NCI-H345 (cell line): ENCODE measurements at regions not wholly inside any gene's neighbourhood (a gene's known extent, or its start where the extent isn't known, plus 50 kb on each side); places are given as distances from the start of the nearest gene placed in this dataset.
"Not testable (repeated sequence)": the region's sequence is repeated elsewhere in the genome, so short reads cannot be mapped to it uniquely, and the experiment has no call there.

Experiments
- DNase-seq: peaks from one replicate; lab custom pipeline; 2025; lab: John Stamatoyannopoulos, UW

- DNase-seq: not testable (repeated sequence)
Observed at GRCh38 chr7:96923345-96923744, 82.0 kb upstream of the DLX6 start.

DNA sequence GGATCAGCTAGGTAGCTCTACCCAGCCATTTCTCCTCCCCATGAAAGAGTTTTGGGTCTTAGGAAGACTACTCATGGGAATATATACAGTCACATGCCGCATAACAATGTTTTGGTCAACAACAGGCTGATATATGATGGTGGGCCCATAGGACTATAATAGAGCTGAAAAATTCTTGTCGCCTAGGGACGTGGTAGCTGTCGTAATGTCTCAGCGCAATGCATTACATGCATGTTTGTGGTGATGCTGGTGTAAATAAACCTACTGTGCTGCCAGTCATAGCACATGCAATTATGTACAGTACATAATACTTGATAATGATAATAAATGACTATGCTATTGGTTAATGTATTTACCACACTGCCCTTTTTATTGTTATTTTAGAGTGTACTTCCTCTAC, 78.2 kb upstream of the DLX6 start:
- no peak for DNase-seq

DNA sequence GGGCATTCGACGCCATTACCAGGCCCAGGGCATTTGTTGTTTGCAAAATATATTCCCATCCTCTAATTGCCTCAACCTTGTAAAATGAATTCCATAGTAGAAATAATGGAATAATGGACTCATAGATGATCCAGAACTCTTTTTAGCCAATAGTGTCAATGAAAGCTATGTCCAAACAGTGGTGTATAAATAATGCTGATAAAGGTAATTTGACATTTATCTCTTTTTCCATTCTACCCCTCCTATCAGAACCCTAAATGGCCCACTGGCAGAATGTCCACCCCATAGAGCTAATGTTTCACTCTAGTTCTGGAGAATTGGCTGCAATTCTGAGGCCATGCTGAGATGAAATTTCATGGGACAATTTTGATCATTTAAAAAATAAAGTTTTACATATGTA, 76.4 kb upstream of the DLX6 start:
- DNase-seq: no peak

- DNase-seq: no peak
Observed at GRCh38 chr7:96931891-96932290, 73.5 kb upstream of the DLX6 start.

DNA sequence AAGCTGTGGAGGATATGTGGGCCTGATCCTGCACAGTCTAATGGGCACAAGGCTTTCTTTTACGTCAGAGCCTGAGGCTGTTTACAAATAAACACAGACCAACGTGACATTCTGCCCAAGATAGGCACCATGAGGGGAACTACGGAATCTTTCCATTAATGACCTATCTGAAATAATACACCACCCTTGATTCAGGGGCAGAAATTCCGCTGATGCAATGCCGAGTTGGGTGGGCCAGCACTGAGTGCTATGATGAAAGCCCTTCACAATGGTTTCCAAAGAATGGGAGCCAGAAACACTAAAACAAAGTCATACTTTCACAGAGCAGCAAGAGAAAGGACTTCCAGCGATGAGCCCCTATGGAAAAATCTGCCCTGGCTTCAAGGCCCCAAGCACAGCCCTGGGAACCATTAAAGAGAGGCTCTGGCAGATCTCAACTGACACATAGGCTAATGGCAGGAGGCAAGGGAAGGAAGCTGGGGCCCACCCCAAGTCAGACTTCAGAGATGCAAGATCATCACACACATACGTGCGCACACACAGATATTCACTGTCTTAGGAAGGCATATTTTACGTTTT, 72.2 kb upstream of the DLX6 start:
- no peak for DNase-seq

DNA sequence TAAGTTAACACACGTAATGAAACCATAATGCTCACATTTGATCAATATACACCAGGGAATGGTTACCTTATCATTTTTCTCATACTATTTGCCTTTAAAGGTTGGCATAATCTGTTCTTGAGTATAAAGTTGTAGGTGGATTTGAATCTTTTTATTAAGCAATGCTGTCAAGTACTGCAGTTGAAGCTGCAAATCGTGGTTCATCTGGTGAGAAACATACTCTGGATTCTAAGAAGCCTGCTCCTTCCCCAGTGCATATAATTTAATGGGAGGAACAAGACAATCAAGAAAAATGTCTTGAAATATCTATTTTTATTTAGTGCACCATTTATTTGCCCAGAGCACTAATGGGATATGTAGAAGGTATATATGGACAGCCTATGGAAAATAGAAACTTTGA, 68.7 kb upstream of the DLX6 start:
- no peak for DNase-seq

GRCh38 chr7:96942112-96942511, 63.2 kb upstream of the DLX6 start:
- no peak for DNase-seq

GRCh38 chr7:96949766-96950165, 55.6 kb upstream of the DLX6 start:
- DNase-seq: no peak

- no peak for DNase-seq
Observed at GRCh38 chr7:96952974-96953391, 52.4 kb upstream of the DLX6 start.

DNA sequence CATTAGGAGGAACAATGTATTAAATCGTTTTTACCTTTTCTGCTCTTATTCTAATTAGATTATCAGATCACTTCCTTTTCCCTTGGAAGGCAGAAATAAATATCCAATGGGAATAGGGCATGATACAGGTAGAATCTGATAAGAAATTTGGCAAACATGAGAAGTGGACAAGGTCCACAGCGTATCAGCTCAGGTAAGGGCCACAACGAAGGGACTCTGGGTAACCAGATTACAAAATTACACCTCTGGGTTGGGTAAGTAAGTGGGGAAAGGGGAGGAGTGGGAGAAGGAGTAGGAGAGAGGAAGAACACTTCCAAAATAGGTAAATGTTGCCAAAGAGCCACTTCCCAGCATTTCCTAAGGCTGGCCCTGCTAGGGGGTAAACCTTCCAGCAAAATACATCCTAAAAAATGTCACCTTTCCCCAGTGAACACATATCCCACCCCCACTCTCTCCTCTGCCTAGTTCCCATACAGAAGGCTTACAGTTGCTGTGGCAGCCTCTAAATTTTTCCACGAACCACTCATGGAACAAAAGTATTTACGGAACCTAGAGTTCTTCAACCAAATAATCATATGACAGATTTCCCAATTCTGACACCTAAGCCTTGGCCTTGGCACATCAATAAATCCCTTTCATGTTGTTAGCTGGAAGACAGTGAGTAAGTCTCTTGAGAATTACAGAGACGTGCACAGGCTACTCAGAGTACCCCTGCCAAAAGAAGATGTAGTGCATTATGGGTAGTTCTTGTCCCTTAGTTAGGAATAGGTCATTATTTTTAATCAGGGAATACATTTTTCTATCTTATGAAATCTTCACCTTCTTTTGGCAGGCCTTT, 51.5 kb upstream of the DLX6 start:
- no peak for DNase-seq
